GM21423 (cell line): ENCODE measurements at regions not wholly inside any gene's neighbourhood (a gene's known extent, or its start where the extent isn't known, plus 50 kb on each side); places are given as distances from the start of the nearest gene placed in this dataset.

Experiments used
- ATAC-seq: cut with Tn5 transposase; IDR thresholded peaks from one replicate; pipeline ENCODE4 v1.9.1; 2021; ENCODE audit warnings: mild to moderate bottlenecking, moderate library complexity; ENCODE audit not compliant: unreplicated experiment

- no peak for ATAC-seq
Observed at GRCh38 chr14:26206640-26207039, 391.2 kb downstream of the NOVA1 start.

GRCh38 chr14:26204728-26205479 lies 392.9 kb downstream of the NOVA1 start:
- ATAC-seq = no peak

GRCh38 chr14:26204366-26204727 lies 393.5 kb downstream of the NOVA1 start:
- ATAC-seq = no peak

GRCh38 chr14:26200687-26201086 lies 397.1 kb downstream of the NOVA1 start:
- no peak for ATAC-seq

- no peak for ATAC-seq
Observed at GRCh38 chr14:26199590-26200370, 398.1 kb downstream of the NOVA1 start.

- ATAC-seq = no peak
Observed at GRCh38 chr14:26199096-26199495, 398.7 kb downstream of the NOVA1 start.

- ATAC-seq = no peak
Observed at GRCh38 chr14:26194816-26195215, 403.0 kb downstream of the NOVA1 start.

- no peak for ATAC-seq
Observed at GRCh38 chr14:26191671-26192070, 406.2 kb downstream of the NOVA1 start.

- no peak for ATAC-seq
Observed at GRCh38 chr14:26191123-26191522, 406.7 kb downstream of the NOVA1 start.

GRCh38 chr14:26190646-26191045 lies 407.2 kb downstream of the NOVA1 start:
- ATAC-seq = no peak

- ATAC-seq = no peak
Observed at GRCh38 chr14:26187996-26188620, 409.7 kb downstream of the NOVA1 start.

GRCh38 chr14:26180221-26180620 lies 417.6 kb downstream of the NOVA1 start:
- no peak for ATAC-seq

- ATAC-seq = no peak
Observed at GRCh38 chr14:26175658-26176057, 422.2 kb downstream of the NOVA1 start.

GRCh38 chr14:26174395-26174794 lies 423.4 kb downstream of the NOVA1 start:
- no peak for ATAC-seq

- no peak for ATAC-seq
Observed at GRCh38 chr14:26173581-26174110, 424.2 kb downstream of the NOVA1 start.

GRCh38 chr14:26172396-26172795 lies 425.4 kb downstream of the NOVA1 start:
- no peak for ATAC-seq

GRCh38 chr14:26170885-26171284 lies 426.9 kb downstream of the NOVA1 start:
- no peak for ATAC-seq

GRCh38 chr14:26163761-26164160 lies 434.1 kb downstream of the NOVA1 start:
- ATAC-seq = no peak

- ATAC-seq = no peak
Observed at GRCh38 chr14:26157517-26157916, 440.3 kb downstream of the NOVA1 start.

- ATAC-seq = no peak
Observed at GRCh38 chr14:26143057-26143456, 454.8 kb downstream of the NOVA1 start.

GRCh38 chr14:26138764-26139445 lies 458.9 kb downstream of the NOVA1 start:
- no peak for ATAC-seq
